K562 (cell line): ENCODE measurements at regions not wholly inside any gene's neighbourhood (a gene's known extent, or its start where the extent isn't known, plus 50 kb on each side); places are given as distances from the start of the nearest gene placed in this dataset.

ENCODE experiments used
- ATAC-seq: fragments of 200-7000 bp; cut with Tn5 transposase; 3 replicates; pipeline ENCODE4 v1.9.1; 2020; ENCODE audit warnings: moderate library complexity
- BruUV-seq: library from RNA; stranded (reverse); fragments of 400-500 nt; replicated peaks from 2 replicates; lab custom pipeline; 2021; lab: Mats Ljungman, UMichigan
- CTCF ChIA-PET: fragments of 300-600 bp; formaldehyde crosslinking; extraction: SDS; loops from one replicate; lab custom pipeline; 2021; ENCODE audit warnings: low intra/inter-chr PET ratio; lab: Yijun Ruan, JAX
- POLR2A ChIA-PET: fragments of 300-600, 350-650 bp; sonication (Branson Sonifier 250); formaldehyde crosslinking; extraction: SDS; loops from one replicate; lab custom pipeline; 2021; ENCODE audit warnings: antibody characterized with exemption, inconsistent platforms; lab: Yijun Ruan, JAX
- DNase-seq, 4 experiments: peaks; one replicate each; pipeline versions ENCODE4 v3.0.0 to v3.0.0-alpha.2; 2011 to 2018; ENCODE audit warnings: low spot score in 3 of 4, mixed read lengths in 3 of 4; ENCODE audit errors: extremely low read depth in 1 of 4
- FAIRE-seq: peaks from 2 replicates; lab custom pipeline; 2011; peaks lifted over from hg19 to GRCh38; lab: Jason Lieb, UNC
- H2AFZ ChIP-seq: 2 replicates; pipeline ENCODE4 v1.6.0; 2011; ENCODE audit warnings: low read depth, low read length, control low read depth, inconsistent platforms
- H3K27ac ChIP-seq: fragments of 200-600 bp; 3 replicates; pipeline ENCODE4 v1.8.0; 2011; ENCODE audit warnings: low read depth, mild to moderate bottlenecking, control low read depth, inconsistent platforms, low read length, moderate library complexity, mixed read lengths; ENCODE audit errors: extremely low read depth
- H3K27me3 ChIP-seq, 2 experiments: fragments of 300-600 bp in 1 of 2; 2 replicates in 1 of 2; 3 replicates in 1 of 2; pipeline versions ENCODE4 v1.6.0 to v1.8.0; 2011; ENCODE audit warnings: inconsistent platforms in 2 of 2, low read length in 2 of 2, mild to moderate bottlenecking in 1 of 2, mixed read lengths in 1 of 2, moderate library complexity in 1 of 2; ENCODE audit not compliant: control insufficient read depth in 2 of 2, insufficient read depth in 2 of 2
- H3K36me3 ChIP-seq: fragments of 300-600 bp; 3 replicates; pipeline ENCODE4 v1.8.0; 2011; ENCODE audit warnings: mild to moderate bottlenecking, low read length, inconsistent platforms; ENCODE audit not compliant: control insufficient read depth, insufficient read depth
- H3K4me1 ChIP-seq, 2 experiments: fragments of 200-600 bp in 1 of 2; replicated peaks in 1 of 2; 2 replicates in 1 of 2; 3 replicates in 1 of 2; pipeline versions ENCODE4 v1.5.1 to v1.8.0; 2011; ENCODE audit warnings: inconsistent platforms in 2 of 2, low read length in 2 of 2, mild to moderate bottlenecking in 1 of 2, mixed read lengths in 1 of 2, moderate library complexity in 1 of 2; ENCODE audit not compliant: control insufficient read depth in 2 of 2, insufficient read depth in 2 of 2
- H3K4me2 ChIP-seq: 2 replicates; pipeline ENCODE4 v1.6.1; 2011; ENCODE audit warnings: low read length, control low read depth, inconsistent platforms, mixed read lengths; ENCODE audit not compliant: insufficient read depth
- H3K4me3 ChIP-seq: fragments of 200-600 bp; sonication (generic), shearing (Covaris generic); 2 replicates; pipeline ENCODE4 v1.5.1; 2016; ENCODE audit warnings: control low read depth, inconsistent platforms
- H3K79me2 ChIP-seq: fragments of 200-600 bp; 3 replicates; pipeline ENCODE4 v1.8.0; 2011; ENCODE audit warnings: low read length, inconsistent platforms; ENCODE audit not compliant: control insufficient read depth, insufficient read depth
- H3K9ac ChIP-seq, 2 experiments: 2 replicates each; pipeline versions ENCODE4 v1.6.0 to v1.6.1; 2011; ENCODE audit warnings: low read depth in 2 of 2, low read length in 2 of 2, control low read depth in 1 of 2, inconsistent platforms in 1 of 2, mild to moderate bottlenecking in 1 of 2, mixed read lengths in 1 of 2; ENCODE audit not compliant: insufficient read depth in 1 of 2
- H3K9me1 ChIP-seq: one replicate; pipeline ENCODE4 v1.6.0; 2011; ENCODE audit warnings: inconsistent platforms, mild to moderate bottlenecking, low read length, moderate library complexity; ENCODE audit not compliant: control insufficient read depth, insufficient read depth
- H3K9me3 ChIP-seq: replicated peaks from 2 replicates; pipeline ENCODE4 v1.5.1; 2011; ENCODE audit warnings: low read depth, low read length, inconsistent platforms; ENCODE audit not compliant: control insufficient read depth, insufficient read depth
- H4K20me1 ChIP-seq: replicated peaks from 2 replicates; pipeline ENCODE4 v1.6.1; 2011; ENCODE audit warnings: low read length, inconsistent platforms, mixed read lengths; ENCODE audit not compliant: control insufficient read depth, insufficient read depth
- ARID1B ChIP-seq: fragments of 450-650 bp; IDR thresholded peaks from 2 replicates; pipeline ENCODE4 v1.6.1; 2016; ENCODE audit warnings: antibody characterized with exemption, mild to moderate bottlenecking, inconsistent platforms
- BMI1 ChIP-seq: fragments of 150-350 bp; IDR thresholded peaks from 2 replicates; pipeline ENCODE4 v1.6.1; 2014; ENCODE audit warnings: low read length
- C11orf30 ChIP-seq: fragments of 450-650 bp; IDR thresholded peaks from 2 replicates; pipeline ENCODE4 v1.6.1; 2016; ENCODE audit warnings: low read depth, mild to moderate bottlenecking
- CHD4 ChIP-seq: fragments of 200-600 bp; sonication (generic); IDR thresholded peaks from 3 replicates; pipeline ENCODE4 v1.6.1; 2012; ENCODE audit warnings: low read depth, mild to moderate bottlenecking, mixed read lengths, low read length, inconsistent platforms; ENCODE audit not compliant: insufficient read depth, insufficient replicate concordance, poor library complexity, severe bottlenecking
- ELF2 ChIP-seq: fragments of 250-450 bp; sonication (Bioruptor Pico); IDR thresholded peaks from 2 replicates; pipeline ENCODE4 v1.5.0; 2021; ENCODE audit warnings: mild to moderate bottlenecking
- FOXP1 ChIP-seq: sonication (generic); formaldehyde crosslinking; IDR thresholded peaks from 2 replicates; pipeline ENCODE4 v1.8.0; 2022; ENCODE audit warnings: mild to moderate bottlenecking, missing genetic modification reagents
- GATA2 ChIP-seq: sonication (generic); formaldehyde crosslinking; IDR thresholded peaks from 2 replicates; pipeline ENCODE4 v1.4.0; 2020; ENCODE audit warnings: mild to moderate bottlenecking, missing genetic modification reagents
- MAFG ChIP-seq: fragments of 450-650 bp; conservative IDR thresholded peaks from 2 replicates; pipeline ENCODE4 v1.6.1; 2016; ENCODE audit warnings: missing genetic modification characterization, missing compliant biosample characterization
- MAFK ChIP-seq: IDR thresholded peaks from 2 replicates; pipeline ENCODE4 v1.6.1; 2011; ENCODE audit warnings: low read length, improper control_type of control experiment
- SMC3 ChIP-seq: conservative IDR thresholded peaks from 2 replicates; pipeline ENCODE4 v1.6.1; 2011; ENCODE audit warnings: low read depth, low read length, improper control_type of control experiment; ENCODE audit not compliant: insufficient read depth
- TCF7L2 ChIP-seq: fragments of 150-350 bp; IDR thresholded peaks from 2 replicates; pipeline ENCODE4 v1.6.1; 2016; ENCODE audit warnings: low read depth, mild to moderate bottlenecking, low read length, moderate library complexity
- TEAD1 ChIP-seq, 2 experiments: fragments of 450-650 bp in 1 of 2; sonication (generic) in 1 of 2; formaldehyde crosslinking; IDR thresholded peaks; 2 replicates each; pipeline versions ENCODE4 v1.4.0 to v1.8.0; 2020 to 2022; ENCODE audit warnings: mild to moderate bottlenecking in 2 of 2, missing genetic modification reagents in 1 of 2
- USF1 ChIP-seq: sonication (generic); formaldehyde crosslinking; IDR thresholded peaks from 2 replicates; pipeline ENCODE4 v1.9.0; 2022; ENCODE audit warnings: mild to moderate bottlenecking, missing genetic modification reagents
- ZNF316 ChIP-seq: fragments of 450-650 bp; IDR thresholded peaks from 2 replicates; pipeline ENCODE4 v1.6.1; 2016
- ZNF764 ChIP-seq: fragments of 250-450 bp; sonication (Bioruptor Pico); IDR thresholded peaks from 2 replicates; pipeline ENCODE4 v1.4.0; 2020; ENCODE audit warnings: low read depth, mild to moderate bottlenecking, moderate library complexity
- WGBS: fragments of 100-300 bp; shearing (Covaris generic); methylation state at CpG from one replicate; pipeline ENCODE4 v1.1.6; 2016; ENCODE audit warnings: low coverage, mixed read lengths; ENCODE audit not compliant: insufficient coverage; ENCODE audit errors: missing lambda C conversion rate; 5-methylcytosine and 5-hydroxymethylcytosine counted together
- in situ Hi-C: fragments of 300-500 bp; cut with MboI; formaldehyde crosslinking; loops from 4 replicates; pipeline ENCODE4 v1.15.0; 2018; ENCODE audit warnings: inconsistent platforms, mixed read lengths
- intact Hi-C: fragments of 100-400 bp; cut with micrococcal nuclease; formaldehyde crosslinking; loops from 2 replicates; pipeline ENCODE4 v1.14.2; 2022

DNA sequence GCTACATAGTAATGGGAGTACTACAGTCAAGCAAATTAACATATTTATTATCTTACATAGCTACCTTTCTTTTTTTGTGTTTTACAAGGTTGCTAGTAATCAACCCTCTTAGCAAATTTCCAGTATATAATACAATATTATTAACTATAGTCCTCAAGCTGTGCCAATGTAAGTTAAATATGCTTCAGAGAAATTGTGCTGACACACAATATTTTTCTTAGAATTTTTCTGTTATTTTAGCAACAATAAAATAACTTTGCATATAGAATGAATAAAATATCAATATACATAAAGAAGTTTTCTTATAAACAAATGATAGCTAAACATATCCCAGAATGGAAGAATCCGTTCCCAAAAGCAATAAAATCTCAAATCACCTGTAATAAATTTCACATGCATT lies 1605.1 kb downstream of the REEP3 start:
- no peaks in the 10 kb centered on the region for H3K4me1 ChIP-seq
- TF ChIP-seq ZNF764 (CRISPR knock-in tag) = no peak
- no peak for TF ChIP-seq TEAD1 (CRISPR knock-in tag; IDR thresholded peaks at IDR 0.05)
- no peak for TF ChIP-seq TCF7L2
- TF ChIP-seq CHD4 = no peak
- TF ChIP-seq ARID1B = no peak
- peak; percentile 28; the same call in 1 of the 2 replicates for TF ChIP-seq MAFG (tag)
- no peak for TF ChIP-seq FOXP1 (CRISPR knock-in tag)
- no peak for TF ChIP-seq SMC3
- peak; percentile 41; the same call in 1 of the 2 replicates for TF ChIP-seq MAFK
- peak; percentile 38; the same call in 1 of the 2 replicates for TF ChIP-seq C11orf30
- peak; percentile 76 for TF ChIP-seq ZNF316
- TF ChIP-seq BMI1 = no peak
- no peak for TF ChIP-seq USF1 (CRISPR knock-in tag)
- no peak for TF ChIP-seq GATA2 (CRISPR knock-in tag)
- no peak for TF ChIP-seq ELF2
- TF ChIP-seq, all 486 proteins: peak for 4
- WGBS = 0% methylated on average over 1 of the region's 1 CpG
- no peaks in the 10 kb centered on the region for H3K27me3 ChIP-seq
- intact Hi-C loops = no loop called here
- no peak overlapping the region for H2AFZ ChIP-seq
- BruUV-seq = no TSS peak
- ATAC-seq = no peak
- H3K9ac ChIP-seq = no peak overlapping the region
- H3K4me3 ChIP-seq = no peak overlapping the region
- CTCF ChIA-PET = no interaction called here
- no peaks in the 10 kb centered on the region for H4K20me1 ChIP-seq
- no peaks in the 10 kb centered on the region for H3K36me3 ChIP-seq
- no peak overlapping the region for H3K4me2 ChIP-seq
- in situ Hi-C loops = no loop called here
- no peaks in the 10 kb centered on the region for H3K9me3 ChIP-seq
- no peaks in the 10 kb centered on the region for H3K79me2 ChIP-seq
- DNase-seq = no peak
- H3K9me1 ChIP-seq = no peaks in the 10 kb centered on the region
- no peak for FAIRE-seq
- H3K27ac ChIP-seq = no peak overlapping the region
- POLR2A ChIA-PET = no interaction called here
